PFSK-1 (cell line): ENCODE measurements at regions not wholly inside any gene's neighbourhood (a gene's known extent, or its start where the extent isn't known, plus 50 kb on each side); places are given as distances from the start of the nearest gene placed in this dataset.

Experiments
- FOXP2 ChIP-seq: optimal IDR thresholded peaks from 2 replicates; pipeline ENCODE3; 2011; ENCODE audit warnings: borderline replicate concordance, control low read depth, inconsistent platforms; ENCODE audit not compliant: insufficient read depth; ENCODE audit errors: extremely low read length, extremely low read depth
- POLR2AphosphoS5 ChIP-seq: IDR thresholded peaks from 2 replicates; pipeline ENCODE4 v1.6.1; 2012; ENCODE audit warnings: low read depth, mild to moderate bottlenecking, control low read depth, low read length, moderate library complexity
- REST ChIP-seq, 2 experiments: IDR thresholded peaks; 2 replicates each; pipeline versions ENCODE4 v1.6.1 to v1.8.0; 2011 to 2012; ENCODE audit warnings: low read depth in 2 of 2, low read length in 2 of 2, control low read depth in 1 of 2, inconsistent platforms in 1 of 2, mild to moderate bottlenecking in 1 of 2, moderate library complexity in 1 of 2; ENCODE audit not compliant: insufficient read depth in 1 of 2
- SIN3A ChIP-seq: IDR thresholded peaks from 2 replicates; pipeline ENCODE4 v1.6.1; 2012; ENCODE audit warnings: mild to moderate bottlenecking, low read length, moderate library complexity, borderline replicate concordance; ENCODE audit not compliant: insufficient read depth
- TAF1 ChIP-seq: IDR thresholded peaks from 2 replicates; pipeline ENCODE4 v1.6.1; 2012; ENCODE audit warnings: low read length, control low read depth, borderline replicate concordance; ENCODE audit not compliant: insufficient read depth

- no peak for TF ChIP-seq REST (IDR thresholded peaks at IDR 0.05; ENCODE audit: insufficient read depth in 1 of 2, low read depth in 2 of 2, low read length in 2 of 2)
- TF ChIP-seq SIN3A, result no peak
- no peak for TF ChIP-seq FOXP2
- TF ChIP-seq TAF1, result no peak
Observed at GRCh38 chr6:23712756-23713155, 413.3 kb upstream of the NRSN1 start.

- TF ChIP-seq TAF1 (no peak), POLR2AphosphoS5 (no peak), REST (IDR thresholded peaks at IDR 0.05; ENCODE audit: insufficient read depth in 1 of 2, low read depth in 2 of 2, low read length in 2 of 2) (no peak), FOXP2 (no peak), SIN3A (no peak)
Observed at GRCh38 chr6:23713211-23713610, 412.8 kb upstream of the NRSN1 start.

DNA sequence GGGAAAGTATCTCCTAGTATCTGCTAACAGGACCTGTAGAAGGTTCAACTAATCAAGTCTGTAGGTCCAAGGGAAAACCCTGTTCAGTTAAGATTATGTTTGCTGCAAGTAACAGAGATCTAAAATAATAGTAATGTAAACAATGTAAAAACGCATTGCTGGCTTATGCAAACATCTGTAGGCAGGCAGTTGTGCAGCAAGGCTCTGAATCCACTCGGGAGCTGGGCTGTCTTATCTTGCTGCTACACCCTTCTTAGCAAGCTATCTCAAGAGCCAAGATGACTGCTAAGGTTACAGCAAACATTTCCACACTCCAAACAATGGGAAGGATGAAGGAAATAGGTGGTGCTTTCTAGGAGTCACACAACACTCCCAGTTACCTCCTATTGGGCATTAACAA, 397.3 kb upstream of the NRSN1 start:
- TF ChIP-seq POLR2AphosphoS5 (no peak), FOXP2 (no peak), SIN3A (no peak), TAF1 (no peak), REST (IDR thresholded peaks at IDR 0.05; ENCODE audit: insufficient read depth in 1 of 2, low read depth in 2 of 2, low read length in 2 of 2) (no peak)

DNA sequence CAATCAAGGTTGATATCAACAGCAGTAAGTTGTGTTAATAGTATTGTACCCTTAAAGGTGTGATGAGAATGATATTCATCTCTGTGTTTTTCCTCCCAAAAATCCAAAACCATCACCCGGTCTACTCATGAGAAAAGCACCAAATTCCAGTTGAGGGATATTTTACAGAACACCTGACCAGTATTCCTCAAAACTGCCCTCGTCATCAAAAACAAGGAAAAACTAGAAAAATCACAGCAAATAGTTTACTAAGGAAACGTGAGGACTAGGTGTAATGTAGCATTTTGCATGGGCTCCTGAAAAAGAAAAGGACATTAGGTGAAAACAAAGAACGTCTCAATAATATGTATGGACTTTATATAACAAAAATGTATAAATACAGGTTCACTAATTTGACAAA, 394.4 kb upstream of the NRSN1 start:
- no peak for TF ChIP-seq FOXP2

DNA sequence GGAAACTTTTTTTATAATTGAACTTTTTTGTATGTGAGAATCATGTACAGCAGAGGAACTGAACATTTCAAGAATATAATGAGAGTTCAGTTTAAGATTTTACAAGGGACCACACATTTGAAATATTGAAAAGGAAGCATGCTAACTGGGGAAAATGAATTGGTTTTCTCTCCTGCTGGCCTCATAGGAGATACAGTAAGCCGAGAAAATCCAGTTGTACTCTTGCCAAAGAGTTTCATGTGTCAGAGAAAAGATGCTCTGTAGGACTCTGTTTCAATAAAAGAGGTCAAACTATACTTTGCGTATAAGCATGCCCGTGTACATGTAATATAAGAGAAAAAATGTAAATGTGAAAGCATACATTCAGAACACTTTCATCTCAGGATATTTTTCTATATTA, 393.5 kb upstream of the NRSN1 start:
- no peak for TF ChIP-seq FOXP2
- no peak for TF ChIP-seq TAF1
- TF ChIP-seq POLR2AphosphoS5, result no peak
- TF ChIP-seq SIN3A, result no peak
- TF ChIP-seq REST (IDR thresholded peaks at IDR 0.05; ENCODE audit: insufficient read depth in 1 of 2, low read depth in 2 of 2, low read length in 2 of 2), result no peak

GRCh38 chr6:23735151-23735550, 390.9 kb upstream of the NRSN1 start:
- TF ChIP-seq FOXP2 (no peak), POLR2AphosphoS5 (no peak), TAF1 (no peak), REST (IDR thresholded peaks at IDR 0.05; ENCODE audit: insufficient read depth in 1 of 2, low read depth in 2 of 2, low read length in 2 of 2) (no peak), SIN3A (no peak)
